Breast epithelium (tissue), 4 donors: ENCODE measurements at regions not wholly inside any gene's neighbourhood (a gene's known extent, or its start where the extent isn't known, plus 50 kb on each side); places are given as distances from the start of the nearest gene placed in this dataset.

Source experiments
- DNase-seq, 2 donors: peaks; one replicate each; pipeline ENCODE4 v3.0.0-alpha.2; 2019; ENCODE audit warnings: low spot score in 2 of 2
- H3K27ac ChIP-seq, 2 donors: fragments of 200-600 bp; sonication (generic) in 1 of 2; one replicate each; pipeline ENCODE4 v1.5.1; 2016 to 2019; ENCODE audit warnings: mild to moderate bottlenecking in 1 of 2
- H3K27me3 ChIP-seq, 2 donors: fragments of 200-600 bp; sonication (generic) in 1 of 2; one replicate each; pipeline versions ENCODE4 v1.5.1 to v1.6.0; 2017 to 2019; ENCODE audit warnings: control low read depth in 1 of 2, mild to moderate bottlenecking in 1 of 2
- H3K36me3 ChIP-seq: fragments of 200-600 bp; one replicate; pipeline ENCODE4 v1.5.1; 2019
- H3K4me1 ChIP-seq, 2 donors: fragments of 200-600 bp; sonication (generic); one replicate each; pipeline ENCODE4 v1.5.1; 2016 to 2019; ENCODE audit warnings: control low read depth in 1 of 2
- H3K4me3 ChIP-seq, 3 donors: fragments of 200-600 bp; sonication (generic); 1 replicate in 2 of 3; 2 replicates in 1 of 3; pipeline ENCODE4 v1.5.1; 2016 to 2019; ENCODE audit warnings: mild to moderate bottlenecking in 3 of 3, moderate library complexity in 2 of 3
- H3K9me3 ChIP-seq, 2 donors: fragments of 200-600 bp; sonication (generic) in 1 of 2; one replicate each; pipeline ENCODE4 v1.5.1; 2016 to 2019; ENCODE audit warnings: control low read depth in 1 of 2
- POLR2A ChIP-seq: fragments of 450-650 bp; IDR thresholded peaks from one replicate; pipeline ENCODE4 v1.6.1; 2016; ENCODE audit warnings: antibody characterized with exemption, mild to moderate bottlenecking, moderate library complexity
- POLR2AphosphoS5 ChIP-seq, 3 donors: sonication (generic); formaldehyde crosslinking; IDR thresholded peaks; one replicate each; pipeline ENCODE4 v1.6.1; 2017; ENCODE audit warnings: antibody characterized with exemption in 3 of 3
- intact Hi-C: fragments of 100-400 bp; cut with DNase I; formaldehyde crosslinking; loops from one replicate; pipeline ENCODE4 v1.15.1; 2023; ENCODE audit warnings: low total_unique reads
- TF ChIP-seq, protein P1 (sequence below), 3 donors: fragments of 450-650 bp; IDR thresholded peaks; one replicate each; pipeline ENCODE4 v1.5.1; 2016 to 2017; ENCODE audit warnings: antibody characterized with exemption in 3 of 3, mild to moderate bottlenecking in 3 of 3, moderate library complexity in 3 of 3

DNA sequence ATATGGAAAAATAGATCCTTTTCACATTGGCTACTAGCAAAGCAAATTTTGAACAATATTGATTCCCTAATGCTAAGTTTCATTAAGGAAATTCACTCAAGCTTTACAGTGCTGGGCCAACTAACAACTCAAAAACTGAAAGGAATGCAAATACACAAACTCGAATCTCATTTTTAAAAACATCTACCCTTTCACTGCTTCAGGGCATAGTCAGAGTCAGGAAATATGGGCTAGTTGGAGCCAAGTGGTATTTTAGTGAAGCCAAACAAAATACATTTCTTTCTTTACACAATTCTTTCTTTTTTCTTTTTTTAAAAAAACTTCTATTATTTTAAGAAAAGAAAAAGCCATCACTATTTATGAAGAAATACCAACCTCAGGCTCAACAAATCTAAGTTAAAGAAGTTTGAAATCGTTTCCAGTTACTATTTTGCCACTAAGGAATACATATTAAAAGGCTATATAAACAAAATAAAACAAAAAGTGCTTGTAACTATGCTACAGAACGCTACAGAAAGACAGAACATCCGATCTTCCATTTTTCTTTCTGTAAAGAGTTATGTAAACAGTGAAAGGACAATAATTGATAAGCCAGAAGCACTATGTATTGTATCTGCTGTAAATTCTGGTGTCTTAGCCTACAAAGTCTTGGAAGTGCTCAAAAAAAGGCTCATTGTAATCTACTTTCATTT is 113.6 kb upstream of the STK17B start:
- intact Hi-C loops, result no loop called here
- no peaks in the 10 kb centered on the region for H3K9me3 ChIP-seq
- H3K36me3 ChIP-seq, result no peaks in the 10 kb centered on the region
- H3K27me3 ChIP-seq, result no peaks in the 10 kb centered on the region
- no peak for DNase-seq
- peaks cover 0 to 4% of the 10 kb centered on the region in 2 donors for H3K4me1 ChIP-seq
- peak overlapping the region; percentile 17 to 66 for H3K27ac ChIP-seq
- H3K4me3 ChIP-seq, result no peak overlapping the region
- TF ChIP-seq POLR2A (no peak), POLR2AphosphoS5 (IDR thresholded peaks at IDR 0.05) (no peak)
- TF ChIP-seq, protein P1, sequence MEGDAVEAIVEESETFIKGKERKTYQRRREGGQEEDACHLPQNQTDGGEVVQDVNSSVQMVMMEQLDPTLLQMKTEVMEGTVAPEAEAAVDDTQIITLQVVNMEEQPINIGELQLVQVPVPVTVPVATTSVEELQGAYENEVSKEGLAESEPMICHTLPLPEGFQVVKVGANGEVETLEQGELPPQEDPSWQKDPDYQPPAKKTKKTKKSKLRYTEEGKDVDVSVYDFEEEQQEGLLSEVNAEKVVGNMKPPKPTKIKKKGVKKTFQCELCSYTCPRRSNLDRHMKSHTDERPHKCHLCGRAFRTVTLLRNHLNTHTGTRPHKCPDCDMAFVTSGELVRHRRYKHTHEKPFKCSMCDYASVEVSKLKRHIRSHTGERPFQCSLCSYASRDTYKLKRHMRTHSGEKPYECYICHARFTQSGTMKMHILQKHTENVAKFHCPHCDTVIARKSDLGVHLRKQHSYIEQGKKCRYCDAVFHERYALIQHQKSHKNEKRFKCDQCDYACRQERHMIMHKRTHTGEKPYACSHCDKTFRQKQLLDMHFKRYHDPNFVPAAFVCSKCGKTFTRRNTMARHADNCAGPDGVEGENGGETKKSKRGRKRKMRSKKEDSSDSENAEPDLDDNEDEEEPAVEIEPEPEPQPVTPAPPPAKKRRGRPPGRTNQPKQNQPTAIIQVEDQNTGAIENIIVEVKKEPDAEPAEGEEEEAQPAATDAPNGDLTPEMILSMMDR (IDR thresholded peaks at IDR 0.05), result no peak

GRCh38 chr2:196286821-196287220 is 115.4 kb upstream of the STK17B start:
- H3K4me3 ChIP-seq, result no peak overlapping the region
- H3K36me3 ChIP-seq, result no peaks in the 10 kb centered on the region
- no peaks in the 10 kb centered on the region for H3K27me3 ChIP-seq
- TF ChIP-seq, protein P1 (IDR thresholded peaks at IDR 0.05), result no peak
- TF ChIP-seq POLR2AphosphoS5 (IDR thresholded peaks at IDR 0.05) (no peak), POLR2A (no peak)
- H3K27ac ChIP-seq, result no peak overlapping the region
- H3K9me3 ChIP-seq, result no peaks in the 10 kb centered on the region
- peaks cover 7 to 11% of the 10 kb centered on the region in 2 donors for H3K4me1 ChIP-seq
- no peak for DNase-seq
- intact Hi-C loops, result no loop called here

DNA sequence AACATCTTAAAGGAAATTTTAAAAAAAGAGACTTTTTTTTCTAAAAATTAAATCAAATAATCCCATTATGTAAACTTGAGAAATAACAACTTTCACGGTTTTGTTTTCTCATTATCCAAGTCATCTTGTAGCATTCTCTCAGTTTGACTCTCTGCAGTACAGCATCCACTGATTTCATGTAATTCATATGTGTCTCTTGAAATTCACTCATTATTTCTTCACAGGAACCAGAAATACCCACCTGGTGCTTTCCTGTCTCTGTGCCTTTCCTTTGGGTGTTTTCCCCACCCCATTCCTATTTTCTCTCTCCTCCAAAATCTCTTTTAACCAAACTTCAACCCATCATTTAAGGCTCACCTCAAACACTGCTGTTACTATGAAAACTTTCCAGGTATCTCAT is 116.1 kb upstream of the STK17B start:
- no peaks in the 10 kb centered on the region for H3K36me3 ChIP-seq
- H3K9me3 ChIP-seq, result no peaks in the 10 kb centered on the region
- no peak overlapping the region for H3K4me3 ChIP-seq
- H3K27me3 ChIP-seq, result no peaks in the 10 kb centered on the region
- peaks cover 7 to 11% of the 10 kb centered on the region in 2 donors for H3K4me1 ChIP-seq
- no peak for TF ChIP-seq POLR2A
- TF ChIP-seq POLR2AphosphoS5 (IDR thresholded peaks at IDR 0.05), result no peak
- TF ChIP-seq, protein P1 (IDR thresholded peaks at IDR 0.05), result no peak
- no peak for DNase-seq
- intact Hi-C loops, result no loop called here
- no peak overlapping the region for H3K27ac ChIP-seq

GRCh38 chr2:196288006-196288538 is 116.7 kb upstream of the STK17B start:
- Histone ChIP-seq H3K4me3 (no peak overlapping the region), H3K4me1 (peaks cover 7 to 11% of the 10 kb centered on the region in 2 donors), H3K27ac (no peak overlapping the region), H3K36me3 (no peaks in the 10 kb centered on the region), H3K27me3 (no peaks in the 10 kb centered on the region), H3K9me3 (no peaks in the 10 kb centered on the region)
- no peak for DNase-seq
- intact Hi-C loops, result no loop called here
- TF ChIP-seq POLR2AphosphoS5 (IDR thresholded peaks at IDR 0.05), result no peak
- TF ChIP-seq, protein P1 (IDR thresholded peaks at IDR 0.05), result no peak
- TF ChIP-seq POLR2A, result no peak

- H3K36me3 ChIP-seq, result no peaks in the 10 kb centered on the region
- TF ChIP-seq, protein P1 (IDR thresholded peaks at IDR 0.05), result no peak
- TF ChIP-seq POLR2A, result no peak
- TF ChIP-seq POLR2AphosphoS5 (IDR thresholded peaks at IDR 0.05), result no peak
- peaks cover 7 to 11% of the 10 kb centered on the region in 2 donors for H3K4me1 ChIP-seq
- DNase-seq, result no peak
- H3K27ac ChIP-seq, result no peak overlapping the region
- H3K9me3 ChIP-seq, result no peaks in the 10 kb centered on the region
- no peak overlapping the region for H3K4me3 ChIP-seq
- intact Hi-C loops, result no loop called here
- H3K27me3 ChIP-seq, result no peaks in the 10 kb centered on the region
Measured at GRCh38 chr2:196289000-196289399, 117.6 kb upstream of the STK17B start.
